Stimulated activated CD4-positive, alpha-beta T cell treated with anti-CD3 and anti-CD28 coated beads, TNF-alpha, amount 100 ng/mL, for 24 hours (primary cell): ENCODE measurements at regions not wholly inside any gene's neighbourhood (a gene's known extent, or its start where the extent isn't known, plus 50 kb on each side); places are given as distances from the start of the nearest gene placed in this dataset.

ENCODE experiments used
- DNase-seq, 3 experiments: peaks; one replicate each; pipeline ENCODE4 v3.0.0-alpha.2; 2020; ENCODE audit warnings: low read depth in 3 of 3

GRCh38 chr20:51335329-51335841 is 207.1 kb downstream of the NFATC2 start:
- DNase-seq: peak in 1 of 3 experiments; percentile 12

- DNase-seq: no peak
These were observed 207.9 kb downstream of the NFATC2 start for GRCh38 chr20:51334609-51335008.

- no peak for DNase-seq
These were observed 208.5 kb downstream of the NFATC2 start for GRCh38 chr20:51333971-51334370.

GRCh38 chr20:51333446-51333845 is 209.1 kb downstream of the NFATC2 start:
- DNase-seq: no peak

- no peak for DNase-seq
These were observed 211.0 kb downstream of the NFATC2 start for GRCh38 chr20:51331481-51331880.

GRCh38 chr20:51329845-51330244 is 212.7 kb downstream of the NFATC2 start:
- no peak for DNase-seq

- no peak for DNase-seq
These were observed 215.2 kb downstream of the NFATC2 start for GRCh38 chr20:51327251-51327841.

- DNase-seq: peak in 2 of 3 experiments; percentile 11 to 31
These were observed 216.2 kb downstream of the NFATC2 start for GRCh38 chr20:51326201-51326819.

- no peak for DNase-seq
These were observed 220.3 kb downstream of the NFATC2 start for GRCh38 chr20:51322164-51322707.

GRCh38 chr20:51321343-51322163 is 221.0 kb downstream of the NFATC2 start:
- DNase-seq: no peak

- DNase-seq: no peak
These were observed 223.0 kb downstream of the NFATC2 start for GRCh38 chr20:51319522-51319921.

GRCh38 chr20:51318058-51318949 is 224.2 kb downstream of the NFATC2 start:
- DNase-seq: peak; percentile 13 to 62 (median 21)

- DNase-seq: no peak
These were observed 227.1 kb downstream of the NFATC2 start for GRCh38 chr20:51315390-51315789.

GRCh38 chr20:51313358-51313827 is 229.1 kb downstream of the NFATC2 start:
- DNase-seq: no peak

- DNase-seq: no peak
These were observed 230.1 kb downstream of the NFATC2 start for GRCh38 chr20:51312480-51312783.

GRCh38 chr20:51311636-51312479 is 230.7 kb downstream of the NFATC2 start:
- no peak for DNase-seq

GRCh38 chr20:51310216-51310615 is 232.3 kb downstream of the NFATC2 start:
- no peak for DNase-seq

- DNase-seq: no peak
These were observed 233.4 kb downstream of the NFATC2 start for GRCh38 chr20:51309128-51309527.

GRCh38 chr20:51306521-51307358 is 235.8 kb downstream of the NFATC2 start:
- peak; percentile 57 to 75 (median 57) for DNase-seq
